Effector memory CD4-positive, alpha-beta T cell (primary cell): ENCODE measurements at regions not wholly inside any gene's neighbourhood (a gene's known extent, or its start where the extent isn't known, plus 50 kb on each side); places are given as distances from the start of the nearest gene placed in this dataset.

ENCODE experiments used
- DNase-seq, 3 donors: peaks; one replicate each; pipeline ENCODE4 v3.0.0-alpha.2; 2020
- H3K27ac ChIP-seq: 2 replicates; pipeline ENCODE4 v1.7.0; 2013; ENCODE audit warnings: mild to moderate bottlenecking, low read length, moderate library complexity; ENCODE audit not compliant: insufficient read depth, poor library complexity, severe bottlenecking
- H3K27me3 ChIP-seq: replicated peaks from 2 replicates; pipeline ENCODE4 v1.7.0; 2013; ENCODE audit warnings: mild to moderate bottlenecking, low read length; ENCODE audit not compliant: insufficient read depth, control insufficient read depth, poor library complexity, severe bottlenecking
- H3K36me3 ChIP-seq: 2 replicates; pipeline ENCODE4 v1.7.0; 2013; ENCODE audit warnings: mild to moderate bottlenecking, low read length, moderate library complexity; ENCODE audit not compliant: control insufficient read depth, insufficient read depth
- H3K4me1 ChIP-seq: 2 replicates; pipeline ENCODE4 v1.7.0; 2013; ENCODE audit warnings: low read length, mild to moderate bottlenecking; ENCODE audit not compliant: control insufficient read depth, insufficient read depth, poor library complexity, severe bottlenecking
- H3K4me3 ChIP-seq: 2 replicates; pipeline ENCODE4 v1.7.0; 2013; ENCODE audit warnings: low read length, low read depth, mild to moderate bottlenecking; ENCODE audit not compliant: insufficient read depth, poor library complexity, severe bottlenecking
- H3K9me3 ChIP-seq: 2 replicates; pipeline ENCODE4 v1.7.0; 2013; ENCODE audit warnings: mild to moderate bottlenecking, low read length, moderate library complexity; ENCODE audit not compliant: control insufficient read depth

DNA sequence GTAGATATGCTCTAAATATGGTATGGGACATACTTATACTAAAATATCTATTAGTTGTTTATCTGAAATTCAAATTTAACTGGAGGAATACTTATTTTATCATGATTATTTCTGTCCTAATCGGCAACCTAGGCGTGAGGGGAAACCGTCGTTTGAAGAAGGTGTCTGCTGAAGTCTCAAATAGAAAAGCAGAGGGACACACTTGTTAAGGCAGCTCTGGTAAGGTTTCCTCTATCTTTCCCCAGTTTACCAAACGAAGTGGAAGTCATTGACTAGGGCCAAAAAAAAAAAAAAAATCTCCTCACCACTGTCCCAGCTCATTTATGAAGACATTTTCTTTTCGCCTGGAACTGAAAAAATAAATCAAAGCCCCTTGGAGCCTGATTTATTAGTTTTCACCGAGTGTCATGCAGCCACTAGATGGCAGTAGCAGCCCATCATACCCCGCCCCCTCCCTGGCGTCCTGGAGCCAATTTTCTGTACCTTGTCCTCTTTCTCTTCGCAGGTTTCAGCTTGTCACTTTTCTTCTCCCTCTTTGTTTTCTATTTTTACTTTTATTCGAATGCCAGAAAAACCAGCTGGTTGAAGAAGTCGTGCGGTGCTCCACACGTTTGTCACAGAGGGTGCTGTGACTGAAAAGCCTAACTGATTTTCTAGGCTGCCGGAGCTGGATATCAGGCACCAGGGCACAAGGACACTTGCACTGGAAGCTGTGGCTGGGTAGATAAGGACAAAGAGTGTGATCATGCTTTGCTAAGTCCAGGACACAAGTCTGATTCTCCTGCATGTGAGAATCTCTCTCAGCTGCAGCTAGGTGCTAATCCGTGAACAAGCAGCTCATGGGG lies 238.7 kb downstream of the ZPLD1 start:
- H3K27me3 ChIP-seq: no peaks in the 10 kb centered on the region
- H3K4me1 ChIP-seq: no peaks in the 10 kb centered on the region
- no peaks in the 10 kb centered on the region for H3K36me3 ChIP-seq
- H3K4me3 ChIP-seq: no peak overlapping the region
- no peak overlapping the region for H3K27ac ChIP-seq
- H3K9me3 ChIP-seq: no peaks in the 10 kb centered on the region
- peak in 1 of 3 donors; percentile 15 for DNase-seq

DNA sequence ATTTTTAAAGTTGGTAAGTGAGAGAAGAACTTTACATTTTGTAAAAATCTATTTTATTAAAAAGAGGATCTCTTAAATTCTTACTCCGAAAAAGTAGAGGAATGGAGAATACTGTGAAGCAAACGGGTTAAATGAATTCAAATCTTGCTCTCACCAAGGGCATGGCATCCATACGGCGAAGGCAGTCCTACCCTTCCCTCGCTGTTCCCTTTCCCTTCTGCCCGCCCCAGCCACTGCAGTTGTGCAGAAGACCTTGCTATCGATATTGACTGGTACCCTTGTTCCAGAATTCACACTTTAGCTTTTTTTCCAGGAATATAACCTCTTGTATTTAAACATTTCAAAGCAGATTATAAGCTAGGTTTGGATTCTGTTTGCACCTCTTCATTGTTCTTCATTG lies 239.5 kb downstream of the ZPLD1 start:
- Histone ChIP-seq H3K9me3 (no peaks in the 10 kb centered on the region), H3K4me3 (no peak overlapping the region), H3K27me3 (no peaks in the 10 kb centered on the region), H3K4me1 (no peaks in the 10 kb centered on the region), H3K36me3 (no peaks in the 10 kb centered on the region), H3K27ac (no peak overlapping the region)
- no peak for DNase-seq

DNA sequence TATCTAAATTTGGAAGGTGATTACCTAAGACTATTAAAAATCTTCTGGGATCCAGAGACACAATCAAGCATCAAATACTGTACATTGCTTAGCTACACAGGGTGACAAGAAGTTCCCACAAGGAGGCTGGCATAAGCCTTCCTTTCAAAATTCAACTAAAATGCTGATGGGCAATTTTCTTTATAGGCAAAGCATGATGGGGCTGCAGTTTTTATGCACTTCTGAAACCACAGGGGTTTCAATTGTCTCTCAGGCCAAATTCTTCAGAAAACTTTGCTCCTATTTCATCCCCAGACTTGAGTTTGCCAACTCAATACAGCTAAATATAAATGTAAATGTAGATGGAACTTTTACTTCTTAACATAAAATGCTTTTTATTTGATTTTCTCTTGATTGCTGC lies 241.6 kb downstream of the ZPLD1 start:
- no peak overlapping the region for H3K27ac ChIP-seq
- H3K36me3 ChIP-seq: no peaks in the 10 kb centered on the region
- H3K27me3 ChIP-seq: no peaks in the 10 kb centered on the region
- DNase-seq: no peak
- no peak overlapping the region for H3K4me3 ChIP-seq
- H3K9me3 ChIP-seq: no peaks in the 10 kb centered on the region
- H3K4me1 ChIP-seq: no peaks in the 10 kb centered on the region

DNA sequence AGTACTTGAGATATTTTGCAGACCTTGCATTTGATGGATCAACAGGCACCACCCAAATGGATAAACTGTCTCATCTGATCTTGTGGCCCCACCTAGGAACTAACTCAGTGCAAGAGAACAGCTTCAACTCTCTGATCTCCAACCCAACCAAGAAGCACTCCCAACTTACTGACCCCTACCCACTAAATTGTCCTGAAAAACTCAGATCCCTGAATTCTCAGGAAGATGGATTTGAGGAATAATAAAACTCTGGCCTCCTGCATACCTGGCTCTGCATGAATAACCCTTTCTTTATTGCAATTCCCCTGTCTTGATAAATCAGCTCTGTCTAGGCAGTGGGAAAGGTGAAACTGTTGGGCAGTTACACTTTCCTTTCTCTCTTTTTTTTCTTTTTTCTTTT lies 247.9 kb downstream of the ZPLD1 start:
- Histone ChIP-seq H3K36me3 (no peaks in the 10 kb centered on the region), H3K9me3 (no peaks in the 10 kb centered on the region), H3K4me1 (no peaks in the 10 kb centered on the region), H3K27me3 (peaks cover 3% of the 10 kb centered on the region), H3K4me3 (no peak overlapping the region), H3K27ac (no peak overlapping the region)
- DNase-seq: no peak

DNA sequence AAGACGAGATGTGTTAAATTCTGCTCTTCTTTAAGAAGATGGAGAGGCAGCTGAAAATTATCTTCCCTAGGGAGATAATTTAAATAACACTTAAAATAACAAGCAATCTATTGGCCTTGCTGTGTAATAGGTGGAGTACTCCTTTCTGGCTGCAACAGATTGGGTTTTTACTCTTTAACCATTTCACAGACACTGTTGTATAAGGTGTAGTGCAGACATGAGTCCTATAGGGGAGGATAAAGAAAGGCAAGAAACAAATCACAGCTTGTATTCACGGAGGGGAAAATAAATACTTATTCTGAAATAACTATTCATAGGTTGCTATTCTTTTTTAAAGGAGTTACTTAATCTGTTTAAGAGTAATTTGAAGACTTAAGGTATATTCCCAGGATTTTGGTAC lies 252.0 kb downstream of the ZPLD1 start:
- H3K27me3 ChIP-seq: peaks cover 3% of the 10 kb centered on the region
- no peaks in the 10 kb centered on the region for H3K36me3 ChIP-seq
- no peaks in the 10 kb centered on the region for H3K4me1 ChIP-seq
- no peaks in the 10 kb centered on the region for H3K9me3 ChIP-seq
- DNase-seq: no peak
- H3K27ac ChIP-seq: no peak overlapping the region
- no peak overlapping the region for H3K4me3 ChIP-seq

DNA sequence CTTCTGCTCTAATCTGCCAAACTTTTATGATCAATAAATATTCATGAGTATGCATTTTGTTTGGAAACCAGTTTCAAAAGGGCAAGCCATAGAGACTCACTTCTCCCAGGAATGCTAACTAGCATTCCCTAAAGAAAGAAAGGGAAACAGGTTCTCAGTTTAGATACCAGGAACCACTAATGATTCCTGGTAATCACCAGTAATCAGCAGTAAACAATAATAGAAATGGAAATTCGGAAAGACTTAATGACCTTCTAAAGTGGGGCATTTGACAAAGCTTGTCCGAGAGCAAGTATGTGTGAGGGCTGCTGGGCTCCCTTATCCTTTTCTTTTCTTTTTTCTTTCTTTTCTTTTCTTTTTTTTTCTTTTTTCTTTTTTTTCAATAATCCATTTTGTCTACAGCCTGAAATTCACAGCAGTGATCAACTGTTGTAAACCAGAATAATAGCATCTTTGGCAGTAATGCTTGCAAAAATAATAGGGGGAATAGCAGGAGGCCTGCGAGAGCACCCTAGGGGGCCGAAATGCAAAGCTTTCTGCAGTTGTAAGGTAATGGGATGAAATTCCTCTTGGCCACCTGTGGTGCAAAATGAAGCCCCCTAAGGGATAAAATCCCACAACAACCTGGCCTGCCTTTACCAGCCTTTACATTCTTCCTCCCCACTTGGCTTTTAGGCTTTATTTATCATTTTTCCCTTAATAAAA lies 253.2 kb downstream of the ZPLD1 start:
- DNase-seq: no peak
- no peaks in the 10 kb centered on the region for H3K4me1 ChIP-seq
- no peaks in the 10 kb centered on the region for H3K36me3 ChIP-seq
- H3K27me3 ChIP-seq: peaks cover 3% of the 10 kb centered on the region
- H3K9me3 ChIP-seq: no peaks in the 10 kb centered on the region
- no peak overlapping the region for H3K4me3 ChIP-seq
- no peak overlapping the region for H3K27ac ChIP-seq

DNA sequence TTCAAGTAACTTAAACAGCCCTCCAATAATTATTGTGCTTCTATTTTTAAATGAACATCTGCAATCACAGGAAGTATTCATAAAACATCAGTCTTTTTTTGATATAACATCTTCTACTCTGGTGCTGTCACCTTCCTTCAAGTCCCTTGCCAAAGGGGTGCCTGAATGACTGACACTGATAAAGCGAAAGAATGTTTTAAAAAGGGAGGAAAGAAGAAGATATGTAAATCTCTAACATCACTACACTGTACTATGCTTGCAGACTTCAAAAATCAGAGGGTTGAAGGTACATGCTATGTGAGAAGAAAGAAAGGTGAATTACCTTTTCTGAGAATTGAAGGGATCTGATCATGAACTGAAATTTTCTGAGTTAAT lies 253.7 kb downstream of the ZPLD1 start:
- H3K4me3 ChIP-seq: no peak overlapping the region
- H3K36me3 ChIP-seq: no peaks in the 10 kb centered on the region
- no peak overlapping the region for H3K27ac ChIP-seq
- no peaks in the 10 kb centered on the region for H3K4me1 ChIP-seq
- peaks cover 3% of the 10 kb centered on the region for H3K27me3 ChIP-seq
- DNase-seq: no peak
- no peaks in the 10 kb centered on the region for H3K9me3 ChIP-seq

DNA sequence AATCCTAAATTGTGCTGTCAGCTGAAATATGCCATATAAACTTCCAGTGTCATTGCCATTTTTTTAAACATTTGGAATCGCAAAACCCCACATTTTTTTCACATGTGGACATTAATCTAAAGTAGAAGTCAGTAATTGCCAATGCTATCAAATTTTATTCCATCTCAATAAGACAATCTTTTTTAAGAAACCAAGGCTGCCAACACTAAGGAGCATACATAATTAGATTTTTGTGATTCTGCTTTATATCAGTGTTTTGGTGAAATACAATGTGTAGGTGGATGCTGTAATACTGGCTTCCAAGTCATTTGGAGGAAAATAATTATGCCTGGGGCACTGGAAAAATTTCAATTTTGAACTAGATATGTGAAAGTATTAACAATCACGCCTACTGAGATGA lies 256.7 kb downstream of the ZPLD1 start:
- H3K36me3 ChIP-seq: no peaks in the 10 kb centered on the region
- no peaks in the 10 kb centered on the region for H3K9me3 ChIP-seq
- H3K4me1 ChIP-seq: no peaks in the 10 kb centered on the region
- H3K27ac ChIP-seq: no peak overlapping the region
- no peak overlapping the region for H3K4me3 ChIP-seq
- no peak for DNase-seq
- peaks cover 3% of the 10 kb centered on the region for H3K27me3 ChIP-seq

DNA sequence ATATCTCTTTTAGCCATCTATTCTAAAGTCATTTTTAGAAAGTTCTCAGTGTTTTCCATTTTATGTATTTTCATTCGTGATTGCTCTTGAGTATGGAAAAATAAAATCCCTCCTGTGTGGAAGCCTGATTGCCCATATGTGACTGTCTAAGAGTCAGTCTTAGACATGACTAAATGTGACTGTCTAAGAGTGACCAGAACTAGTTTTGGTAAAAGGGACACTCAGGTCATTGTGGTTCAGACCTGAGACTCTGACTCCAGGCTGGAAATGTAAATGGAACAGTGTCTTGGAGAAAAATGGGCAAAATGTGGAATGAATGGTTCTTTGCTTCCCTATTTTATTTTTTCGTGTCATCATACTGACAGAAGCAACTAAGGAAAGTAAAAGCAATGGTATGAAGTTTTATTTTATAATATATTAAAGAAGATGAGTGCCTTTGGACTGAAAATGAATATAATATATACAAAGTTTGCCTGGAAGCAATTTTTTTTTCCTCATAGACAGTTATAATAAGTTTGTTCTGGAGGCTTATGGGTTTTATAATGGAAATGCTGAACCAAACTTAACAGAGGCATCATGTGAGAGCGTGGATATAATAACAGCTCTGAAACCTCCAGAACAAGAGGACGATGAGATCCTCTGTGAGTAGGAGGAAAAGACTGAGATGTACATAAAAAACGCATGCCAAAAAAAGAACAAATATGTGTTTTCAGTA lies 264.4 kb downstream of the ZPLD1 start:
- no peaks in the 10 kb centered on the region for H3K36me3 ChIP-seq
- no peaks in the 10 kb centered on the region for H3K9me3 ChIP-seq
- no peaks in the 10 kb centered on the region for H3K27me3 ChIP-seq
- DNase-seq: no peak
- no peak overlapping the region for H3K27ac ChIP-seq
- H3K4me1 ChIP-seq: no peaks in the 10 kb centered on the region
- no peak overlapping the region for H3K4me3 ChIP-seq

DNA sequence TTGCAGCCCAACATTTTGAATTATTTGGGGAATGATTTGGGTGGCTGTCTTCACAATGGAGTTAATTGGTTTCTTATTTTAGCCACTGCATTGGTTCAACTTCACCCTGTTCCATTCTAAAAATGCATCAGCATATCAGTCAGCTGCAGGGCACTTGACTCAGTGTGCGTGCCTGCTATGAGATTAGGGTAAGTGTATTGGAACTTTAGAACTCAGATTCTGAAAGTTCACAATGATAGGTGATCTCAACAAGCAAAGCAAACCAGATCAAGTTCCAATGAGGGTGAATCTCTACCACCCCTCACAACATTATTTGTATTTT lies 265.0 kb downstream of the ZPLD1 start:
- Histone ChIP-seq H3K27ac (no peak overlapping the region), H3K9me3 (no peaks in the 10 kb centered on the region), H3K4me3 (no peak overlapping the region), H3K36me3 (no peaks in the 10 kb centered on the region), H3K4me1 (no peaks in the 10 kb centered on the region), H3K27me3 (no peaks in the 10 kb centered on the region)
- DNase-seq: no peak
